Neural progenitor cell (in vitro differentiated cells): ENCODE measurements at regions not wholly inside any gene's neighbourhood (a gene's known extent, or its start where the extent isn't known, plus 50 kb on each side); places are given as distances from the start of the nearest gene placed in this dataset.

Experiments used
- CTCF ChIP-seq: fragments of 200-600 bp; sonication (generic); IDR thresholded peaks from 2 replicates; pipeline ENCODE4 v1.5.1; 2017; ENCODE audit warnings: antibody characterized with exemption, mild to moderate bottlenecking
- EZH2phosphoT487 ChIP-seq: fragments of 200-600 bp; sonication (generic); IDR thresholded peaks from 2 replicates; pipeline ENCODE4 v1.6.1; 2017; ENCODE audit warnings: antibody characterized with exemption

GRCh38 chr22:48959496-48959895 lies 868.2 kb downstream of the BRD1 start:
- no peak for TF ChIP-seq CTCF
- TF ChIP-seq EZH2phosphoT487: no peak
